ENCODE measurements at regions not wholly inside any gene's neighbourhood (a gene's known extent, or its start where the extent isn't known, plus 50 kb on each side); places are given as distances from the start of the nearest gene placed in this dataset.
"Not testable (repeated sequence)": the region's sequence is repeated elsewhere in the genome, so short reads cannot be mapped to it uniquely, and the experiment has no call there.

GRCh38 chr5:79924936-79925893 is 65.8 kb downstream of the MTX3 start:
- DNase-seq, result peak; percentile 30

GRCh38 chr5:79923431-79923830 is 67.6 kb downstream of the MTX3 start:
- no peak for DNase-seq

GRCh38 chr5:79922626-79923025 is 68.4 kb downstream of the MTX3 start:
- DNase-seq, result no peak

GRCh38 chr5:79907452-79907851 is 83.6 kb downstream of the MTX3 start:
- DNase-seq, result not testable (repeated sequence)

GRCh38 chr5:79902571-79902970 is 88.5 kb downstream of the MTX3 start:
- DNase-seq, result not testable (repeated sequence)

- no peak for DNase-seq
These were observed 89.4 kb downstream of the MTX3 start for GRCh38 chr5:79901631-79902030.

GRCh38 chr5:79898611-79899010 is 92.5 kb downstream of the MTX3 start:
- no peak for DNase-seq

GRCh38 chr5:79893976-79894375 is 97.1 kb downstream of the MTX3 start:
- DNase-seq, result no peak

GRCh38 chr5:79893485-79893884 is 97.6 kb downstream of the MTX3 start:
- no peak for DNase-seq

GRCh38 chr5:79890930-79891249 is 100.2 kb downstream of the MTX3 start:
- no peak for DNase-seq

- no peak for DNase-seq
These were observed 100.7 kb downstream of the MTX3 start for GRCh38 chr5:79890119-79890929.

- no peak for DNase-seq
These were observed 102.4 kb downstream of the MTX3 start for GRCh38 chr5:79888643-79889042.

GRCh38 chr5:79886925-79887655 is 104.0 kb downstream of the MTX3 start:
- DNase-seq, result no peak

- no peak for DNase-seq
These were observed 104.6 kb downstream of the MTX3 start for GRCh38 chr5:79886456-79886855.

- not testable (repeated sequence) for DNase-seq
These were observed 111.2 kb downstream of the MTX3 start for GRCh38 chr5:79879880-79880279.

GRCh38 chr5:79878721-79879336 is 112.2 kb downstream of the MTX3 start:
- DNase-seq, result peak; percentile 67

- DNase-seq, result no peak
These were observed 112.9 kb downstream of the MTX3 start for GRCh38 chr5:79878136-79878679.

- DNase-seq, result no peak
These were observed 114.6 kb downstream of the MTX3 start for GRCh38 chr5:79876456-79876855.

- no peak for DNase-seq
These were observed 115.8 kb downstream of the MTX3 start for GRCh38 chr5:79875230-79875629.

GRCh38 chr5:79873187-79873586 is 117.9 kb downstream of the MTX3 start:
- no peak for DNase-seq

- DNase-seq, result no peak
These were observed 118.8 kb downstream of the MTX3 start for GRCh38 chr5:79872291-79872690.

GRCh38 chr5:79871364-79872120 is 119.5 kb downstream of the MTX3 start:
- DNase-seq, result no peak
